ENCODE measurements at regions not wholly inside any gene's neighbourhood (a gene's known extent, or its start where the extent isn't known, plus 50 kb on each side); places are given as distances from the start of the nearest gene placed in this dataset.

DNA sequence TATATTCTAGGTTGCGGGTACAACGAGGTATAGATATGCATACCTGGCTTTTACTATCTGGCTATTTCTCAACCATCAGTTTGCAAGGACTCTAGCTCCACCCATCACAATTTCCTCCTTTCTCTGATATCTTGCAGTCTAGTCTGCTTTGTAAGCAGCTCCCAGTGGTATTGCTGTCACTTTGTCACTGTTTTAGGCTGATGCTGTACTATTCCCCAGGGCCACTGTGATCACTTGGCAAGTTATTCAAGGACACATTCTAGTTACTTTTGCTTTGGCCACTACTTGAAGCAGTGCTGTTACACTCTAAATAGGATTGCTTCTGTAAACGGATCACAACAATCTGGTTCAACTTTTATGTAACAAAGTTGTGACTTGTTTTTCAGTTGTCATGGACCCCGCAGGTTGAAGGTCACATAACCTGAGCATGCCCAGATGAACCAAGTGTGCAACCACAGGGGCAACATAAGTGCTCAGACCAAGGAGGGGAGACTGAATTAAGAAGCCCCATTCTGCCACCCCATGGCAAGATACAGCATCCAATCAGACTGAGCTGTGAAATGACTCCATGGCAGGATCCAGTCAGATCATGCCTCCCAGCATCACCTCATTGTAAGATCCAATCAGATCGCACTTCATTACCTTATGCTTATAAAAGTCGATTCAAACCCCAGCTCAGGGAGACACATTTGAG is 588.4 kb upstream of the CITED2 start (continued):
- TF ChIP-seq ZNF57 (CRISPR knock-in tag; IDR thresholded peaks at IDR 0.05) (0 out of 2 replicates have a peak, but pooled peaks have one; percentile 13), NRF1 (conservative IDR thresholded peaks at IDR 0.05 in 1 of 2, IDR thresholded peaks at IDR 0.05 in 1 of 2) (peak; percentile 63 to 69), LEF1 (IDR thresholded peaks at IDR 0.05) (no peak), NFYB (IDR thresholded peaks at IDR 0.05; ENCODE audit: extremely low read depth, insufficient read length) (peak; percentile 48), FOXJ2 (tag; IDR thresholded peaks at IDR 0.05) (0 out of 2 replicates have a peak, but pooled peaks have one; percentile 10)
- TF ChIP-seq, protein P1, sequence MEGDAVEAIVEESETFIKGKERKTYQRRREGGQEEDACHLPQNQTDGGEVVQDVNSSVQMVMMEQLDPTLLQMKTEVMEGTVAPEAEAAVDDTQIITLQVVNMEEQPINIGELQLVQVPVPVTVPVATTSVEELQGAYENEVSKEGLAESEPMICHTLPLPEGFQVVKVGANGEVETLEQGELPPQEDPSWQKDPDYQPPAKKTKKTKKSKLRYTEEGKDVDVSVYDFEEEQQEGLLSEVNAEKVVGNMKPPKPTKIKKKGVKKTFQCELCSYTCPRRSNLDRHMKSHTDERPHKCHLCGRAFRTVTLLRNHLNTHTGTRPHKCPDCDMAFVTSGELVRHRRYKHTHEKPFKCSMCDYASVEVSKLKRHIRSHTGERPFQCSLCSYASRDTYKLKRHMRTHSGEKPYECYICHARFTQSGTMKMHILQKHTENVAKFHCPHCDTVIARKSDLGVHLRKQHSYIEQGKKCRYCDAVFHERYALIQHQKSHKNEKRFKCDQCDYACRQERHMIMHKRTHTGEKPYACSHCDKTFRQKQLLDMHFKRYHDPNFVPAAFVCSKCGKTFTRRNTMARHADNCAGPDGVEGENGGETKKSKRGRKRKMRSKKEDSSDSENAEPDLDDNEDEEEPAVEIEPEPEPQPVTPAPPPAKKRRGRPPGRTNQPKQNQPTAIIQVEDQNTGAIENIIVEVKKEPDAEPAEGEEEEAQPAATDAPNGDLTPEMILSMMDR (IDR thresholded peaks at IDR 0.05 in 2 of 3, conservative IDR thresholded peaks at IDR 0.05 in 1 of 3; ENCODE audit: insufficient read depth in 2 of 3, low read depth in 1 of 3, low read length in 3 of 3) = 0 out of 6 replicates have a peak, but pooled peaks of 1 of the 3 experiments have one; percentile 2

DNA sequence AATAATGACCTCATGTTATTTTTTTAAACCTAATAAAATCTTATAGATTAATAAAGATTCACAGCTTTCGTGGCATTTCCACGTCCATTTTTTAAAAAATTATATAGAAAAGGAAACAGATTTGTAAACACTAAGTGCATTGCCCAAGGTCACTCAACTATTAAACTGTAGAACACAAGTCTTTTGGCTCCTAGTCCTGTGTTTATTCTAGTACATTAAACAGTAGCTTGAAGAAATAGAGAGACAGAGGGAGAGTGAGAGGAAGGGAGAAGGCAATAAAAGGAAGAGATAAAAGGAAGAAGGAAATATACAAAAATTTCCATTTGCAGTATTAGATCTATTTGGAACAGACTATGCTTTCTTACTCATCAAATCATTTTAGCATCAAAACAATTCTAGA is 586.7 kb upstream of the CITED2 start:
- no peaks in the 10 kb centered on the region for H3K9me3 ChIP-seq (replicated peaks; ENCODE audit: control insufficient read depth, insufficient read depth, low read depth, low read length)
- H3K36me3 ChIP-seq (ENCODE audit: control insufficient read depth, insufficient read depth, low read length) = no peaks in the 10 kb centered on the region
- no peak overlapping the region for H3K9ac ChIP-seq (ENCODE audit: insufficient read depth in 1 of 2, low read depth in 2 of 2, low read length in 2 of 2)
- H3K4me1 ChIP-seq (replicated peaks in 1 of 2; ENCODE audit: control insufficient read depth in 2 of 2, insufficient read depth in 2 of 2, low read length in 2 of 2) = peaks cover 0 to 3% of the 10 kb centered on the region in 2 experiments; a peak in 1 of 5 replicates
- ChIA-PET CTCF (ENCODE audit: low intra/inter-chr PET ratio) (no interaction called here), POLR2A (no interaction called here)
- no peak for TF ChIP-seq BRF2 (IDR thresholded peaks at IDR 0.05; ENCODE audit: borderline replicate concordance, insufficient read depth, insufficient read length)
- H3K9me1 ChIP-seq (ENCODE audit: control insufficient read depth, insufficient read depth, low read length) = no peaks in the 10 kb centered on the region
- H3K27ac ChIP-seq (ENCODE audit: extremely low read depth, low read depth, low read length) = no peak overlapping the region
- DNase-seq (ENCODE audit: extremely low read depth in 1 of 4, low spot score in 3 of 4) (no peak), ATAC-seq (no peak), FAIRE-seq (no peak)
- H4K20me1 ChIP-seq (replicated peaks; ENCODE audit: control insufficient read depth, insufficient read depth, low read length) = no peaks in the 10 kb centered on the region
- H3K27me3 ChIP-seq (ENCODE audit: control insufficient read depth in 2 of 2, insufficient read depth in 2 of 2, low read length in 2 of 2) = no peaks in the 10 kb centered on the region
- H3K4me2 ChIP-seq (ENCODE audit: insufficient read depth, low read length) = no peak overlapping the region
- 17% methylated on average over 2 of the region's 2 CpGs for WGBS (ENCODE audit: insufficient coverage, low coverage, missing lambda C conversion rate)
- H3K79me2 ChIP-seq (ENCODE audit: control insufficient read depth, insufficient read depth, low read length) = no peaks in the 10 kb centered on the region
- intact Hi-C loops (cut with micrococcal nuclease) = no loop called here
- in situ Hi-C loops (cut with MboI) = no loop called here
- H3K4me3 ChIP-seq = no peak overlapping the region
- no peak overlapping the region for H2AFZ ChIP-seq (ENCODE audit: low read depth, low read length)
- no TSS peak for BruUV-seq (replicated peaks)

Data from K562 (cell line).